NCI-H1048 (cell line): ENCODE measurements at regions not wholly inside any gene's neighbourhood (a gene's known extent, or its start where the extent isn't known, plus 50 kb on each side); places are given as distances from the start of the nearest gene placed in this dataset.

Experiments
- DNase-seq: peaks from one replicate; lab custom pipeline; 2025; lab: John Stamatoyannopoulos, UW

DNA sequence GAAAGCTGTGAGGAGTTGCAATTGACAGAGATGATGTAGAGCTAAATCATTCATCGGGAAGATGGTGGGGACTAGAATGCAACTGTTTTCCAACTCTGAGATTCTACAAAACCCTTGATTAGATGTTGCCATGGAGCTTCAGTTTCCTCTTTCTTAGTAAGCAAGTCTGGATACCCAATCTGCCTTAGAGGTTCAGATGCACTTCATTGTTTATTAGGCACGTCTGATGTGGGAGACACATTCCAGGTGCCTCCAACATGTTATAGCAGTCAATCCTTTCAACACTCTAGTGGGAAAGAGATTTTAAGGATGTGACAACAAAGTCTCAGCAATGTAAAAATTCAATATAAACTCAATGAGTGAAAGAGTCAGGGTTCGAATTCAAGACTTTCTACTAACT lies 291.3 kb upstream of the PHYHIPL start:
- DNase-seq, result no peak

DNA sequence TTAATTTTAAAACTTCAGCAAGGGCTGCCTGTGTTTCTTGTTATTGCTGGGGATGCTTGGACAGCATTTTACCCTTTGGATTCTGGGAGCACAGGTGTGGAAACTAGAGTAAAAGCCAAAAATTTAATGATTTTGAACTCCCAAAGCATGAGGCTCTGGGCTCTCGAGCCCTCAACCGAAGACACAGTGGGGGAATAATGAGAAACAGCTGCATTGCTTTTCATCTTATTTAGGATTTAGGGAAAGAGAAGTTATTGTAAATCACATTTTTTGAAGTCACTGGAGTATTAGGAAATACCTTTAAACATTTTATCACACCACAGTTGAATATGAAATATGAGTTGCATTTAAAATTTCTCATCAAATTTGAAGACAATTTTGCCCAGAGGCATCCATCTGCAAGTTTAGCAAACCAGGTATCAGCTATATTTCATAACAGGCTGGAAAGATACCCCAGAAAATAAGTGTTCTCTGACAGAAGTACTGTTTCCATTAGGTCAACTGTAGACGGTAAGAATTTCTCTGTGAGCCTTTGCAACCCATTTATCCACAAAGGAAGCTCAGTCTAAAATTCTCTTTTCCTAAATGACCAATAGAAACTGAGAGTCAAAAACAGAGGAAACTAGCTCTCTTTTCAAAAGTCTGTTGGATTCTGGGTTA lies 290.6 kb upstream of the PHYHIPL start:
- DNase-seq, result no peak

DNA sequence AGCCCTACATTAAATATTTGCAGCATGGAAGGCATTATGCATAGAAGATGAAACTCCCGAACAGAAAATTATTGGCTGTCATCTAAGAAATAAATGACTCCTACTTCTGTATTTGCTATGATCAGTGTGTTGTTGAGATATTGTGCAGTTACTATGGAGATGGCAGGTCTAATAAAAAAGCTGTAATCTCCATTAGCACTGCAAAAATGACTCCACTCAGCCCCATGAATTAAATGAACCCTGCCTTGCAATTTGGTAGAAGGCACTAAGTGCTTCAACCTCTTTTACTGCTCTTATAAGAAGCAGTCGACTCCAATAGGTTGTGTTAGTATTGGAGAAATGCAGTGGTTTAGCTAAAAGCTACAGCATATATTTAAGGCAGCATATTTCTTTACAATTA lies 290.0 kb upstream of the PHYHIPL start:
- DNase-seq, result no peak

DNA sequence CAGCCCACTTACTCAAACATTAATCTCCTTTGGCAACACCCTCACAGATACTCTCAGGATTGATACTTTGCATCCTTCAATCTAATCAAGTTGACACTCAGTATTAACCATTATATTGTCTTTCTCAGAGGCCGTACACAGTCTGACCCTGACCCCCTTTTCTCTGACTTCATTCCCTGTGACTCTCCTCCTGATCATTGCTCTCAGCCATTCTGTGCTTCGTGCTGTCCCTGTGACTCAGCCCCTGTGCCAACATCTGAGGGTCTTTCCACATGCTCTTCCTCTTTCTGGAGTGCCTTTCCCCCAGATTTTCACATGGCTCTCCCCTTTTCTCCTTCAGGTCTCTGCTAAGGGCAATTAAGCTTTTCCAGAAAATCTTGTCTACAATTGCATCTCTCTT lies 289.0 kb upstream of the PHYHIPL start:
- no peak for DNase-seq

DNA sequence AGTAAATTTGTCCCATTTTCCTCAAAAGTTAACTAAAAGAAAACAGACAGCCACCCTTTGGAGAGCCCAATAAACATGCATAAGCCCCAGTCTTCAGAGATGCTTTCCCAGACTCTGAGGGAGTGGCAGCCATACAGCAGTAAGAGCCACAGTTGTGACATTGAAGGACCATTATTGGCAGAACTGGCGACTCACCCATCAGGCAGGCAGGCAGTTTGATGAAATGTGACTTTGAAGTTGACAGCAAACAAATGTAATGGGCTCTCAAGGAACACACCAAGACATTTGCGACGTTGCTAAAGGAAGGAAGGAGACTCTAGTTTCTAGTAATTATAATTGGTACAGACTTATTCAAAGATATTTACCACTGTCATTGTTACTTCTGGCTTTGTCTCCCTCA lies 287.5 kb upstream of the PHYHIPL start:
- no peak for DNase-seq

DNA sequence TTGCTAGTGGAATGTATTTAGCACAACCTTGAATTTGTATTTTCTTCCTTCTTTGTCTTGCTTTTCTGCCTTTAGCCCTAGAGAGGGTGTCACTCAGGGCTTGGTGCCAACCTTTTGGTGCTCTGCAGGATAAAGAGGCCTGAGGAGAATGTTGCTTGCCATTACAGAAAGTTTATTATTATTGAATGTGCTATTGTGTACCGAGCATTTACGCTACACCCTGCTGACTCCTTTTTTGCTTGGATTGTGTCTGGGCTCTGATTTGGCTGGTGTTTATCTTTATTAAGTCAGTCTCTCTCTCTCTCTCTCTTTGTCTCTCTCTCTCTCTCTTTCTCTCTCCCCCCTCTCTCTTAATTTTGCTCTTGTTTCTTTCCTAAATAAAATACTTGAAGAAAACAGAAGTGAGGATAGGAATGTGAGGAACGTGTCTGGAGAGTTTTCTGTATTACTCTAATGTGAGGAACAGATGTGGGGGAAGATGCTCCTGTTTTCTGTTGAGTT lies 284.4 kb upstream of the PHYHIPL start:
- no peak for DNase-seq

DNA sequence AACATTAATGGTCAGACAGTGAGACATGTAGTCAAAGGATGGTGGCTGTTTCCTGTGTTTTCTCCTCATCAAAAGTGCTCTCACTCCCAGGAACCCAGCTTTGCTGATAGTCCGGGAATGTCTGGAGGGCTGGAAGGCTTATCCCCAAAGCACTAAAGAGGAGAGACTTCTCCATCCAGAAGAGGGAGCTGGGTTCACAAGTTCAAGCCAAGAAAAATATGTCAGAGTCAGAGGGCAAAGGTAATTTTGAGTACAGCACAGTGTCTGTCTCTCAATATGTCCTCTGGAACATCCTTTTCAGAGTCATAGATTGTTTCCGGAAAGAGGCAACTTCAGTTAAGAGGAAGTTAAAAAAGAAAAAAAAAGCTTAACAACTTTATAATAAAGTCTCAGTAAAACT lies 281.5 kb upstream of the PHYHIPL start:
- DNase-seq, result no peak

DNA sequence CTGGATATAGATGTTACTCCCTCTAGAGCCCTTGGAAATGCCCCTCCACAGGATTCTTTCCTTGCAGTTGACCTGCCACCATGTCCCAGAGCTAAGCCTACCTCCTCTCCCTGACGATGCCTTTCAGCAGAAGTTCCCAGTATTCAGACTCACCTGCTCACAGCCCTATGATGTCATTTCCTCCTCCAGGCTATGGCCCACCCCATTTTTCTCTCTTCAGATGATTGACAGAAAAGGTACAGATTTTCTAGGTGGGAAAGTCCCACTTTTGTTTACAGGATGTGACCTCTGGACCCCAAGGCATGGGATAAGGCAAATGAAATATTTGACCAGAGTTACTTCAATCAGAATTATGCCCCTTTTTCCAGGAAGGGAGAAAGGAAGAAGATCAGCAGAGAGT lies 280.2 kb upstream of the PHYHIPL start:
- no peak for DNase-seq

DNA sequence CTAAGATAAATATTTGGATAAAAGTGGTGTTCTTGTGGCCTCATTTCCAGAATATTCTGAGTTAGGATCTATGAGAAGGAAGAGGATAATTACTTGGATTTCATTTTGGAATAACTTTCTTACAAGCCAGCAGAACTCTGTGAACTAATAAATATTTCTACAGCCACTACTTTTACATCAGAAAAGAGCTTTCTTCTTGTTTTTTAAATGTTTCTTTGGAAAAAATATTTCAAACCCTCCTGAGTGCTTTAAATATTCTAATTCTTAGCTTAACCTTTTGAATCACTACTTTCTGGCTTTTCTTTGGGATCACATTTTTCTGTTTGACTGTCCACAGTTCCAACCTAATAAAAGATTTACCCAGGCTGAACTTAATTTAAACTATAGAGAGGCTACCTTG lies 279.2 kb upstream of the PHYHIPL start:
- no peak for DNase-seq

DNA sequence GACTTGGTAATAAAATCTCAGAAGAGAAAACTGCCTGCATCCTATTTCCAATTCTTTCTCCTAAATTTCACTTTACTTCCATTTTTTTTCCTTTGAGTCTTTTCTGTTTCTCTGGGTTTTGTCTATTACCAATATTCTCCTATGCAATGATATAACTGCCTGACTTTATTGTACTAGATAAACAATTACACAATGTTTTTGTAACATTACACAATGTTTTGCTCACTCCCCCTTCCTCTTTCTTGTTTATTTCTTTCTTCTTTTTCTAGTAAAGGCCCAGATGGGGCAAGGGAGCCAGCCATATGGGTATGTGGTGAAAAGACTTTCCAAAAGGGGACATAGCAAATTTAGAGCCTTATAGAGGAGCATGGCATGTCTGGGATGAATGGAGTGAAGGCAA lies 278.7 kb upstream of the PHYHIPL start:
- DNase-seq, result no peak

DNA sequence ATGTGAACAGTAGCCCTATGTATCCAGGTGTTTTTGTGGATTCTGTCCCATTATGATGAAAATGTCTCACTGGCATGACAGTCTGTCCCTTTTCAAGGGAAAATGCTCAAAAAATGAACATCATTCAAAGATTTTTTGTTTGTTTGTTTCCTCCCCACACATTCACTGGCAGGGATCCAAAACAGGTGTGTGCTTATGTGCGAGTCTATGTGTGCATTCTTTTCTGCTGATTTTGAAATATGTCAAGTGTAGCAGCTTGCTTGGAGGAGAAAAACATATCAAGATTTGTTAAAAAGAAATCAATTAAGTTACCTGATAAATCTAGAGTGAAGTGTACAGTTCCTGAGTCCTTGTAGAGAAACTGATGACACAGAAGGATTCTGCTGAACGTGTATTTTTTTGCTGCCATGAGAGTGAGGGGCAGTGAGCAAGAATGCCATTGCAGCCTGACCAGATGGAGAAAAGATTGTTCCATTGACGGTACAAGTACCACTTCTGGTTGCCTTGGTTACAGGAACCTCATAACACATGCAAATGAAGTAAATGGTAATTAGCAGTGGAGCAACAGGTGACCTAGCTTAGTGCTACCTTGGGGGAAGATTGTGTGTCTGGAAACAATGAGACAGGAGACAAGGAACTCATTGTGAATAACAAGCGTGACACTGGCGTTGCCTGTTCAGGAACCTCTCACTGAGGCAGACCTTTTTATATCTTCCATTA lies 277.4 kb upstream of the PHYHIPL start:
- no peak for DNase-seq

DNA sequence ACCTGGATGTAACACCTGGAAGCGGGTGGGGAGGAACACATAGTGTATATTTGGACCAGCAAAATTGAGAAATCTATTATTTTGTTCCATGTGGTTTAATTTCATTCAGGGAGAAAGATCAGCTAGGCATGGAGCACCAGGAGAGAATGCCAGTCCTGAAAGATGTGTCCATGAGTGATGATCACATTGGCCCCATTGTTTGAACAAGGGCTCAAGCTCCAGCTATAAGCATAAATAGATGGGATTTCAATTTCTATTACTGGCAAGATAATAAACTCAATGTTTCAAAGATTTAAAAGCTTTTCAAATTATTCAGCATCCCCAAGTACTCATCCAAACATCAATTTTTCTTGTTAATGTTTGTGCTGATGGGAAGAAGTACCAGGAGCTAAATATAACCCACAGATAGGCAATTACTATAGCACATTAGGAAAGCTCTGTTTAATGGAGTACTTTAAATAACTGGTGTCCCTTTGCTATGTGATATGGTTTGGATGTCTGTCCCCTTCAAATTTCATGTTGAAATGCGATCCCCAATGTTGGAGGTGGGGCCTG lies 275.3 kb upstream of the PHYHIPL start:
- DNase-seq, result no peak

DNA sequence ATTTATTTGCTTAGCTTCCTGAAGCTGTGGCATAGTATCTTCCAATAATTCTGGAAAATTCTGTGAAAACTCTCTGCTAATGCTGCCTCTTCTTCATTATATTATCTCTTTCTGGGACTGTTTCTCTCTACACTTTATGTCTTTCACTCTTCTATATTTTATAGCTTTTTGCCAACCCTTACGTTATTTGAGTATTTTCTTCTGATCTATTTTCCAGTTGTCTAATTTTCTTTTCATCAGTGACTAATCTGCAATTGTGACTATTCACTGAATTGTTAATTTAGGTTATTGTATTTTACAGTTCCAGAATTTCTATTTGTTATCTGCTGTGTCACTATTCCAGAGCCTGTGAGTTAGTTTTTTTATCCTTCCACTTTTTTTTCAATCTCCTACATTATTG lies 273.4 kb upstream of the PHYHIPL start:
- DNase-seq, result no peak

DNA sequence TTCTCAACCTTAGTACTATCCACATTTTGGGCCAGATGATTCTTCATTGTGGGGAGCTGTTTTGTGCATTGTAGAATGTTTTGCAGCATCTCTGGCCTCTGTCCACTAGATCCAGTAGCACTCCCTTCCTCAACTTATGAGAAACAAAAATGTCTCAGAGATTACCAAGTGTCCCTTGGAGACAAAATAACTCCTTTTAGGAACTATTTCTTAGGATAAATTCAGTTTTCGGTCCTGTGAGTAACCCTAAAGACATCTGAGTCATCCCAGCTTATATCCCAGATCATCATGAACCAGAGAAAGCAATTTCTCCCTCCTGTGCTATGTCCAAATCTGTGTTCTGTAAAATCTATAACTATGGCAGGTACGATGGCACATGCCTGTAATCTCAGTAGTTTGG lies 266.6 kb upstream of the PHYHIPL start:
- no peak for DNase-seq

DNA sequence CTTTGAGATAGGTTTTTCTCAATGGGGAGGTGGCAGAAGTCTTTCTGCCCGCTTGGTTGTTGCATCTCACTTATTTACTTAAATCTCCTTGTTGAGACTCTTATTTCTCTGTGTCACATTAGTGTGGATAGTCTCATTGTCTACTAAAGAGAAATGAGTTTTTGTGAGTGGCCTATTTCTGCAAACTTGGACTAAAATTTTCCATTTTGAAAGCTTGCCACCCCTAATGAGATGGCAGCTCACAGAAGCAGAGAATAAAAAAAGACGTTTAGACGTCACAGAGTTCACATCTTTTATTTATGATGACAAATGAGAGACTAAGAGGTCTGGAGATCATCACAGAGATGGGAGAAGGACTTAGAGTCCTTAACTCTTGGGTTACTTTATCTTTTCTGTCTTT lies 262.7 kb upstream of the PHYHIPL start:
- no peak for DNase-seq

DNA sequence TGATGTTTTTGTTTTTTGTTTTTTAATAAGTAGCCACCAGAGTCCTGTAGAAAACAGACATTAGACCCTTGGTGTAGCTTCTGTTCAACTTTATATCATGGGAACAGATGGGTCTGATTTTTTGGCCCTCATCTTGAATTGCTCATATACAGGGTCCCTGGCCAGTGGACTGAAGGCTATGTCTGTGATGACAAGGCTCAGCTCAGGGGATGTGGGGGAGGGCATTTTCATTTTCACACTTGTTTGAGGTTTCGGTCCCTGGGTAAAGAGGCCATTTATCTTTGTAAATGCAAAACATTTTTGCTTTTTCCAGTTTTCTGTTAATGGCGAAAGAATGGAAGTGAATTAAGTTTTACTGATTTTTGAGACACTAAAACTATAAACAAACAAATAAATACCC lies 257.6 kb upstream of the PHYHIPL start:
- no peak for DNase-seq

DNA sequence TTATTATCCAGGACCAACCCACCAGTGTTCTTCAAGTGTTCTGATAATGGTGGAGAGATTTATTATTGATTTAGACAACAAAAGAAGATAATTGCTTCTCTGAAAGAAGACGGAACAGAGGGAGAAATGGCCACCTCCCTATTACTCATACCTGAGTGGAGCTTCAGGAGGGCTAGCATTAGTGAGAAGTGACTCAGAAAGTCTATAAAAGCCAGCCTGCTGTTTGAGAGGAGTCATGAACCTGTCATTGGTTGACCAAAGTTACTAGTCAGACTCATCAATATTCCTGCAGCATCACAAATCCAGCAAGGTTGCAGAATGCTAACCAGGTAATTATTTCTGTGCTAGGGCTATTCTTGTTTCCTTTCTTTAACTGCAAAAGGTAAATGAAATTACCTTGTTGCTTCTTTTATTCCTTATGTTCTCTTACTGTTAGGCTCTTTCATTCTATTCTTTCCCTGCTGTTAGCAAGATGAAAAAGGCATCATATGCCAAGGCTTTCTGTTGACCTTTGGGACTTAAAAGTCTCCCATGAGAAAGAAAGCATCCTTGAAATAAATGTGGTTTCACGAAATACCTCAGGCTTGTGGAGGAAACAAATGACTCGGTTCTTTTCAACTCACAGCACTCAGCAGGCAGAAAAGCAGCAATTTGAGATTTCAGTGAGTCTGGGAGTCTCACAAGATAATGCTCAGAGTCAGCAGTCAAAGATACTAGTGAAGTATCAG lies 256.4 kb upstream of the PHYHIPL start:
- DNase-seq, result no peak

DNA sequence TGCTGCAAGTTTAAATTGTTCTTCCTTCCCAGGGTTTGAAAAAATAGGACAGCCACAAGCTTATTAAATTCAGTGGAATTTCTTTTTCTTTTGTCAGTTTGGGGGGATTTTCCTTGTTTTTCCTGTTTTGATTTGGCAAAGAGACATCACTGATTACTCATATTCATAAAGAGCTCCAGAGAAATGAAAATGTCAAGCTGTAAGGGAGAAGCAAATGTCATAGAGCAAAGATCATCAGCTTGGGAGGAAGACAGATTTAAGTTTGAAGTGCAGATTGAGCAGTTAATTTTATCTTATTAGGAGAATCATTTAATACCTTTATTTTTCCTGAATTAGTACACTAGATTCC lies 255.8 kb upstream of the PHYHIPL start:
- no peak for DNase-seq

DNA sequence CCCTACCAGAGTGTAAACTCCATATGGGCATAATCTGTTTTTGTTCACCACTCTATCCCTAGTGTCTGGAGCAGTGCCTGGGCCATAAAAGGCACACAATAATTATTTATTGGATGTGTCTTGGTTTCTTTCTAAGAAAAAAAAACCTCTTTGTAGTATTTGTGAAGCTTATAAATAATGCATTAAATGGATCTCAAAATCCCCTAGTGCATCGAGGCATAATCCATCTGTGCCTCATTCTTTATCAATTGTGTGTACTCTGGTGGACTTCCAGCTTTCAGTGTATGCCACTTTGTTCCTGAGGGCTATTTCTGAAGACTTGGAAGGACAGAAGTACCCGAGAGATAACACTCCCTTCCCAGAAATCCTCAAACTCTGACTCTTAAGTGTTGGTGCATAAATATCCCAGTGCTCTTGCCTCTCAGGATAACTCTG lies 255.0 kb upstream of the PHYHIPL start:
- no peak for DNase-seq

DNA sequence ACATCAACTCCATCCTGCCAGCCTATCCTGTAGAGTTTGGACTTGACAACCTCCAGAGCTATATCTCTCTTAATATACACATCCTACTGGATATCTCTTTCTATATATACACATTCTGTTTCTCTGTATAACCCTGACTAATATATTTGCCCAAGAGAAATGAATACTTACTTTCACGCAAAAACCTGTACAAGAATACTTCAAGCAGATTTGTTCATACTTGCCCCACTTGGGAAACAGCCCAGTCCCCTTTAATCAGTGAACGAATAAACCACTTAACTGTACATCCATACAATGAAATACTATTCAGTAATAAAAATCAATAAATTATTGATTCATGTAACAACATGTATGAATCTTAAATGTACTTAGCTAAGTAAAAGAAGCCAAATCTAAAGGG lies 251.1 kb upstream of the PHYHIPL start:
- no peak for DNase-seq

DNA sequence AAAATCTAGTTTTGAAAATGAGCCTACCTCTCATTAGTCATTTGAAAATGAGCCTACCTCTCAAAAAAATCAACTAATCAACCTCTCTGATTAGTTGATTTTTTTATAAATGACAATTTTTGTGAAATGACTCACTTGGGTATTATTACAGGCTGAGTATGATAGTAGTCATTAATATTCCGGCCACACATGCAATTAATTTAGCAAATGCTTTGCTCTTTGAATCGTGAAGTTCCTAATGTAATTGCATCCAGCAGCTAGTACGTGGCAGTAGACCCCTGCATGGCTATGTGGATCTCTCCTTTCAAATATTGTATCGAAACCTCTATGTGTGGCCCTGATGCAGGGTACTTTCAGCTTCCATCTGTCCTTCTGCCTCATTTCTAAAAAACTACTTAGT lies 245.9 kb upstream of the PHYHIPL start:
- DNase-seq, result no peak

DNA sequence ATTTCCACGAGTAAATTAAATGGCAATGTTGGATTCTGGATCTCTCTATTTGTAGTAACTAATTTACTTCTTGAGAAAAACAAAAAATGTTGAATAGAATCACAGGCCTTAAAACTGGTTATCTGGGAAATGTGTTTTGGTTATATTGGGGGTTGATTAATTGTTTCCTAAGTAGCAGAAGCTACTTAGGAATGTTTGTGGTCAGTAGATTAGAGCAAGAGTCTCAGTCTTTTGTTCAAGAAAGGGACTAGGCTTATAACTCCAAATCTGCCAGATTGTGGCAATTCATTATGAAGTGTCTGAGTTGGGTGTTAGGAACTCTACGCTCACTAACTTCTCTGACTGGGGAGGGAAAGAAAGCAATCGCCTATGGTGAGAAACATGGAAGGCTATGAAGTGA lies 244.3 kb upstream of the PHYHIPL start:
- DNase-seq, result no peak
